ENCODE measurements at regions not wholly inside any gene's neighbourhood (a gene's known extent, or its start where the extent isn't known, plus 50 kb on each side); places are given as distances from the start of the nearest gene placed in this dataset.

- BruUV-seq (replicated peaks): no TSS peak
- peak; percentile 76 for DNase-seq (ENCODE audit: unreplicated experiment)
- H3K36me3 Mint-ChIP-seq (ENCODE audit: insufficient read depth, unreplicated experiment): peaks cover 6% of the 10 kb centered on the region
- no peaks in the 10 kb centered on the region for H3K27me3 Mint-ChIP-seq (ENCODE audit: insufficient read depth, unreplicated experiment)
- no peak for TF ChIP-seq CTCF (IDR thresholded peaks at IDR 0.05; ENCODE audit: unreplicated experiment)
- peaks cover 14% of the 10 kb centered on the region for H3K4me1 Mint-ChIP-seq (ENCODE audit: insufficient read depth, unreplicated experiment)
- no peak overlapping the region for H3K4me3 Mint-ChIP-seq (ENCODE audit: unreplicated experiment)
- ChIA-PET POLR2A (interaction anchor here (0.5 to 1.1 kb wide), 3 partner anchors 17 to 366 kb away, joined by 3 to 5 read pairs (median 3); no protein-coding TSS in a partner anchor), CTCF (interaction anchor here (0.6 kb wide), 1 partner anchor 340 kb away, joined by 6 read pairs; no protein-coding TSS in a partner anchor)
- intact Hi-C loops (cut with micrococcal nuclease): no loop called here
- H3K27ac Mint-ChIP-seq (ENCODE audit: low read depth, unreplicated experiment): no peak overlapping the region
- H3K9me3 Mint-ChIP-seq (ENCODE audit: unreplicated experiment): peaks cover 7% of the 10 kb centered on the region
These were observed 1130.1 kb upstream of the CELF4 start for GRCh38 chr18:38695559-38696280.

GRCh38 chr18:38693104-38693503 is 1127.5 kb upstream of the CELF4 start:
- DNase-seq (ENCODE audit: unreplicated experiment): no peak
- H3K4me1 Mint-ChIP-seq (ENCODE audit: insufficient read depth, unreplicated experiment): peaks cover 14% of the 10 kb centered on the region
- no peak for TF ChIP-seq CTCF (IDR thresholded peaks at IDR 0.05; ENCODE audit: unreplicated experiment)
- H3K9me3 Mint-ChIP-seq (ENCODE audit: unreplicated experiment): peaks cover 7% of the 10 kb centered on the region
- no peak overlapping the region for H3K27ac Mint-ChIP-seq (ENCODE audit: low read depth, unreplicated experiment)
- no peaks in the 10 kb centered on the region for H3K27me3 Mint-ChIP-seq (ENCODE audit: insufficient read depth, unreplicated experiment)
- BruUV-seq (replicated peaks): no TSS peak
- ChIA-PET POLR2A (no interaction called here), CTCF (interaction anchor here (0.6 to 0.7 kb wide), 2 partner anchors 324 to 808 kb away, joined by 3 read pairs; no protein-coding TSS in a partner anchor)
- no peak overlapping the region for H3K4me3 Mint-ChIP-seq (ENCODE audit: unreplicated experiment)
- peaks cover 6% of the 10 kb centered on the region for H3K36me3 Mint-ChIP-seq (ENCODE audit: insufficient read depth, unreplicated experiment)
- intact Hi-C loops (cut with micrococcal nuclease): no loop called here

- DNase-seq (ENCODE audit: unreplicated experiment): no peak
- H3K27ac Mint-ChIP-seq (ENCODE audit: low read depth, unreplicated experiment): no peak overlapping the region
- no TSS peak for BruUV-seq (replicated peaks)
- H3K36me3 Mint-ChIP-seq (ENCODE audit: insufficient read depth, unreplicated experiment): peaks cover 4% of the 10 kb centered on the region
- H3K9me3 Mint-ChIP-seq (ENCODE audit: unreplicated experiment): peaks cover 7% of the 10 kb centered on the region
- no peak for TF ChIP-seq CTCF (IDR thresholded peaks at IDR 0.05; ENCODE audit: unreplicated experiment)
- CTCF ChIA-PET: no interaction called here
- POLR2A ChIA-PET: no interaction called here
- intact Hi-C loops (cut with micrococcal nuclease): no loop called here
- H3K27me3 Mint-ChIP-seq (ENCODE audit: insufficient read depth, unreplicated experiment): no peaks in the 10 kb centered on the region
- peaks cover 4% of the 10 kb centered on the region for H3K4me1 Mint-ChIP-seq (ENCODE audit: insufficient read depth, unreplicated experiment)
- H3K4me3 Mint-ChIP-seq (ENCODE audit: unreplicated experiment): no peak overlapping the region
These were observed 1125.0 kb upstream of the CELF4 start for GRCh38 chr18:38690626-38691025.

- H3K36me3 Mint-ChIP-seq (ENCODE audit: insufficient read depth, unreplicated experiment): no peaks in the 10 kb centered on the region
- ChIA-PET POLR2A (no interaction called here), CTCF (interaction anchor here (0.6 kb wide), 1 partner anchor 51 kb away, joined by 3 read pairs; no protein-coding TSS in a partner anchor)
- no peaks in the 10 kb centered on the region for H3K27me3 Mint-ChIP-seq (ENCODE audit: insufficient read depth, unreplicated experiment)
- no peaks in the 10 kb centered on the region for H3K4me1 Mint-ChIP-seq (ENCODE audit: insufficient read depth, unreplicated experiment)
- H3K9me3 Mint-ChIP-seq (ENCODE audit: unreplicated experiment): peaks cover 7% of the 10 kb centered on the region
- intact Hi-C loops (cut with micrococcal nuclease): no loop called here
- no peak for TF ChIP-seq CTCF (IDR thresholded peaks at IDR 0.05; ENCODE audit: unreplicated experiment)
- no peak overlapping the region for H3K27ac Mint-ChIP-seq (ENCODE audit: low read depth, unreplicated experiment)
- peak; percentile 2 for DNase-seq (ENCODE audit: unreplicated experiment)
- no TSS peak for BruUV-seq (replicated peaks)
- H3K4me3 Mint-ChIP-seq (ENCODE audit: unreplicated experiment): no peak overlapping the region
These were observed 1122.8 kb upstream of the CELF4 start for GRCh38 chr18:38688416-38688815.

Measured in MCF 10A (cell line).